ENCODE measurements at regions not wholly inside any gene's neighbourhood (a gene's known extent, or its start where the extent isn't known, plus 50 kb on each side); places are given as distances from the start of the nearest gene placed in this dataset.

- TF ChIP-seq CTCF (IDR thresholded peaks at IDR 0.05), result no peak
- no peak for TF ChIP-seq ZFX (IDR thresholded peaks at IDR 0.05; ENCODE audit: borderline replicate concordance)
These were observed 81.0 kb upstream of the CAV2 start for GRCh38 chr7:116418524-116418923.
